ENCODE measurements at regions not wholly inside any gene's neighbourhood (a gene's known extent, or its start where the extent isn't known, plus 50 kb on each side); places are given as distances from the start of the nearest gene placed in this dataset.

DNA sequence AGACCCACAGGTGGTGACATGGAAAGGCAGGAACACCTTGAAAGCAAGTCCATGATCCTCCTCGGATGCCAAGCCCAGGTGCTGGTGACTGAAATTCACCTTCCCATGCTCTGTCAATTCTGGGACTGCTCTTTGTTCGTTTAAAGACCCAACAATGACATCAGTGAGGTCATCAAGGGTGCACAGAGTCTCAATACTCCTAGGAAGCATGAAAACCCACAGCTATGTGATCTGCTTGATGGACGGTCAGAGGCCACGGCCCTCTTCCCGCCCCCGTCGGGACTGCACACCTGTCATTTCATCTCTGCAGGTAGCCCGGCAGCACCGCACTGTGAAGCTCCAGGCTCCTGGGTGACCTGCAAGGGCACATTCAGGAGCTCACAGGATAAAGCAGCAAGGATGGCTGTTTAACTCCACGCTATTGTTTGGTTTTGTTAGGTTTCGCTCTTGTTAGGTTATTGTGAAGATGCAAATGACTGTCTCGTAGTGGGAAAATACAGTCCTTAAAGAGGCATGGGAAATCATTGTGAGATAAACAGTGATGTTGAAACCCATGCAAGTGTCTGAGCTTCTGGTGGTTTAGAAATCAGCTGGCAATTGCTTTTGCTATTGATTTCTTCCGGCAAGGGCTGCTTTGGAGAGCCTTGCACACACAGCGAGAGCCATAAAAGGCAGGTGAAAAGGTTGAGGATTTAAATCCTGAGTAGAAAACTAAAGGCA lies 124.8 kb upstream of the AJAP1 start:
- DNase-seq (ENCODE audit: low read depth) = no peak

DNA sequence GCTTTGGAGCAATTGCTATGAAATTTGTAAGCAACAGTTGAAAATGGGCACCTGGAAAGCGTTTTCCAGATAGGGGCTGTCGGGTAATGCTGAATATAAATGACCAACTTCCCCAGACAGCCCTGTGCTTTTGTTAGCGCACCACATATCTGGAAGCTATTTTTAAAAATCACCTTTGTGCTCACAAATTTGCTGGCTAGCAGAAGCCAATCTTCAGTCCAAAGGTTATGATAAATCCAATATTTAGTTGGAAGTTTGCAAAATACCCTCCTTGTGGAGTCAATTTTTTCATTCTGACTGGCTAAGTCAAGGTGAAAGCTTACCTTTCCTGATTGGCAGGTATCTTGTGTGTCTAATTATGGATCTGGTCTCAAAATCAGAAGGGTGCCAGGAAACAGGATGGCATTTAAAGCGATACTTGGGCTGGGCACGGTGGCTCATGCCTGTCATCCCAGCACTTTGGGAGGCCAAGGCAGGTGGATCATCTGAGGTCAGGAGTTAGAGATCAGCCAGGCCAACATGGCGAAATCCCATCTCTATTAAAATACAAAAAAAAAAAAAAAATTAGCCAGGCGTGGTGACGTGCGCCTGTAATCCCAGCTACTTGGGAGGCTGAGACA lies 124.1 kb upstream of the AJAP1 start:
- DNase-seq (ENCODE audit: low read depth) = no peak

DNA sequence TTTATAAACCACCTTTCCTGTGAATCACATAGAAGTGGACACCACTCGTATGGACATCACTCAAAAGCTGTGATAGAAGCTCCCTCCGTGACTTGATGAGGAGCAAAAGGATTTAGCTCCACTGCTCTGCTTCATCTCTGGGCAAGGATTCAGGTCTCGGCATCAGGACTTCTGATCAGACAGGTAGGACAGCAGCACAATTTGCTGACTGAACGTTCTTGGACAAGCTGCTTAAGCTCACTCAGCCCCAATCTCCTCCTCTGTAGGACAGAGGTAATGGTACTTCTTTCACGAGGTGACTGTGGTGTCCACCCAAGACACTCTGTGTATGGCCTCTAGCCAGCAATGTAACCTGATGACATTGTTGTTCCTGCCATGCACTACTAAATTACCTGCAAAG lies 122.6 kb upstream of the AJAP1 start:
- no peak for DNase-seq (ENCODE audit: low read depth)

DNA sequence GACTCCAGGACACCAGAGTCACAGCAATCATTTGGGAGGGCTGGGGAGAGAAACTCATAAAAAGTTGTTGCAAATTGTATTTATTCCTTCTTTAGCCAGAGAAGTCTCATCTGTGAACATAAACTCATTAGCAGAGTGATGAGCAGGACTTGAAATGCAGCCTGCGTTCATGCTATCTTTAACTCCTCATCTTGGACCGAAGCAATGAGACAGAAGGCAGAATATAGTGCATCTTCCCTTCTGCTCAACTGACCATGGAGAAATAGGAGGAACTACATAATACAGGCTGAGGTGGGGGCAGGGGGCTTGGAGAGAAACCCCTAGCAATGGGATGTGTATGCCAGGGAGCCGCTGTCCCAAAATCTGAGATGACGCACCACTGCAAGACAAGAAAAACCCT lies 121.8 kb upstream of the AJAP1 start:
- no peak for DNase-seq (ENCODE audit: low read depth)

DNA sequence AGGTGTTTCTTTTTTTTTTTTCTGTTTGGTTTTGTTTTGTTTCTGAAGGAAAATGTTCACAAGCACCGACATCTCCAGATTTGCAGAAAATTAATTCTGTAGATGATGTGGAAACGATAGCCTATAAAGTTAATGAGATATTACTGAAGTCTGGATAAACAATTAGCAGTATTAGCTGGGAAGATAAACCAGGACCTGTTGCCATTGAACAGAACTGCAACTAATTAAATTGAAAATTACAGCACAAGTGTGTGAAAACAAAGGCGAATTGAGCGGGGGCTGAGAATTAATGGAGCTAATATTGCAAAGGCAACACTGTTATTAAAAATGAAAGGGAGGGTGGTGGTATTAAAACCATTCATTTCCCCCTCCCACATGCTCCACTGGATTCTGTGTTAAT lies 107.5 kb upstream of the AJAP1 start:
- DNase-seq (ENCODE audit: low read depth) = no peak

GRCh38 chr1:4549930-4550329 lies 104.5 kb upstream of the AJAP1 start:
- DNase-seq (ENCODE audit: low read depth) = no peak

- no peak for DNase-seq (ENCODE audit: low read depth)
Measured at GRCh38 chr1:4550941-4551340, 103.5 kb upstream of the AJAP1 start.

DNA sequence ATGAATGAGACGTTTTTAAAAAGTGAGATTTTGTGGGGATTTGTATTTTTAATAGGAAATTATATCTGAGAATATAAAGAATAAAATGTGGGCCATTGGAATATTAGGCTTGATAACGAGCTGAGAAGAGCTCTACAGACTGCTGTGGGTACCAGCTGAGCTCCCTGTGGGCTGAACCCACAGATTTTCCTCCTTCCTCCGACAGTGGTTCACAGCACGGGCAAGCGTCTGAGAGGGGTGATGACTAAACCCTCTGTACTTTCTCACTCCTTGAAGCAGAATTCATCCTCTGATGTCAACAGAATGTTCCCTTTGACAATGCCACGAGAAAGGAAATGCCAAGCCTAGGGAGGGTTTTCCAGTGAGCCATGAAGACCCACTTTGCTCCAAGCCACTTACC lies 102.7 kb upstream of the AJAP1 start:
- no peak for DNase-seq (ENCODE audit: low read depth)

- DNase-seq (ENCODE audit: low read depth) = no peak
Measured at GRCh38 chr1:4553761-4554160, 100.6 kb upstream of the AJAP1 start.

DNA sequence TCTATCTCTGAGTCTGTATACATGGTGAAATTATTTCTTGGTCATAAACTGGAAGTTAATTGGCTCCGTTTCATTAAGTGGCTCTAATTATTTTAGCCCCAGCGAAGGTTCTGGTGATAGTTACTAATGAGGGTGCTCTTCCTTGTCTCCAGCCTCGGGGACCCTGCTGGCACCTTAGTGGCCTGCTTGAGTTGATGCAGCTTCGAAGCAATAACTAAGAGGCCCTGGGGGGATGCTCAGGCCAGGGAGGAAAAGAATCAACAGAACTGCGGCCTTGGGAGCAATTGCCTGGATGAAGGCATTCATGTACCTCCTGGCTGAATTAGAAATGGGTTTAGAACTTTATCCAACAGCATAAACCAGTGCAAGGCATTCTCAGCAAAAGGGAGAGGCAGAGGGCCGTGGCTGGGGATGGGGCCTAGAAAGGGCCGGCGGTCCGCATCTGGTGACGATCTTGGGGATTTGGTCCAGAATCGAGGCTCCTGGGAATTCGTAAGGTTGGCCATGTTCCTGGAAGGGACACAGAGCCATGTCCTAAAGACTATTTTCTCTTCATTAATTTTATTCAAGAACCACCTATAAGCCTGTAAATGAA lies 100.0 kb upstream of the AJAP1 start:
- DNase-seq (ENCODE audit: low read depth) = no peak

- DNase-seq (ENCODE audit: low read depth) = no peak
Measured at GRCh38 chr1:4557949-4558348, 96.5 kb upstream of the AJAP1 start.

- DNase-seq (ENCODE audit: low read depth) = no peak
Measured at GRCh38 chr1:4561205-4561604, 93.2 kb upstream of the AJAP1 start.

DNA sequence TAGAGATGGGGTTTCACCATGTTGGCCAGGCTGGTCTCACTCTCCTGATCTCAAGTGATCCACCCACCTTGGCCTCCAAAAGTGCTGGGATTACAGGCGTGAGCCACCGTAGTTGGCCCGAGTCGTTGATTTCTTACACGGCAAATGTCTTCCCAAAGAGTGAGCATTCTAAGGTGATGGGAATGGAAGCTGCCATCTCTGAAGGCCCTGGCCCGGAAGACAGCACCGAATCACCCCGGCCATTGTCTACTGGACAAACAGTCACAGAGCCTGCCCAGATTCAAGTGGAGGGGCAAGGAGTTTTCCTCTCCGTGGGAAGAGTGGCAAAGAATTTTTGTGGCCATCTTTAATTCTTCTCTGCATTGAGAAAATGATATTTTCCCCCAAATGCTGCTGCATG lies 92.1 kb upstream of the AJAP1 start:
- DNase-seq (ENCODE audit: low read depth) = no peak

DNA sequence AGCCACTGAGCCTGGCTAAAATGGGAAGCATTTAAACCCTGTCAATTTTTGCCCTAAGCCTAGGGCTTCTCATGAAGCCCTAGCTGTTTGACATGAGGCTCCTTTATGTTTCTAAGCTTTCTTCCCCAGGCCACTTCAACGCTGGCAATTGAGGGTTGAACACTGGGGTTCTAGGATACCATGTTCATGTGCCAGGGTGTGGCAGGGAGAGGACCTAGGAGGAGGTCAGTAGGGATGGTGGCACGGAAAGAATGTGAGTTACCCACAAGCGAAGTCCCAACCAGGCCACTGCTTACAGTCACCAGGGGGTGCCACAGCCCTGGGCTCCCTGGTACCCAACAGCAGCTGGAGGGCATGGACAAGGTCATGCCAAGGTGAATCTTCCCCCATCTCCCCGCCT lies 90.8 kb upstream of the AJAP1 start:
- DNase-seq (ENCODE audit: low read depth) = no peak

DNA sequence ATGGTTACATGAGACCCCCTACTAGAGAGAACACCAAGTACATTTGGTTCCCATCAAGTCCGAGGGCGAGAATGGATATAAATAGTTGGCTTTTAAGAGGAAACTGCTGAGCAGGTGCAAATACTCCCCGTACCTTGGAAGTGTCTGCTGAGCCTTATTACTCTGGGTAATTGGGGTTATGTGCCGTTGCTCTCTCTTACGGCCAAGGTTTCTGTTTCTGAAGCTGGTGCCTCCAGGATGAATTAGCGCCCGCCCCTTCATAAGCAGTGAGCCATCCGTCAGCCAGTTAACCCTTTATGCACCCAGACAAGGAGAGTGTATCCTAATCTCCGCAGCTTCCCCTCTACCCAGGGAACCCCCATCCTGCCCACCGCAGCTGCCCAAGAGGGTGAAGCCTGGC lies 90.4 kb upstream of the AJAP1 start:
- no peak for DNase-seq (ENCODE audit: low read depth)

GRCh38 chr1:4565166-4565565 lies 89.2 kb upstream of the AJAP1 start:
- DNase-seq (ENCODE audit: low read depth) = no peak

- DNase-seq (ENCODE audit: low read depth) = no peak
Measured at GRCh38 chr1:4565801-4566449, 88.5 kb upstream of the AJAP1 start.

GRCh38 chr1:4571263-4571662 lies 83.1 kb upstream of the AJAP1 start:
- no peak for DNase-seq (ENCODE audit: low read depth)

GRCh38 chr1:4573526-4573925 lies 80.9 kb upstream of the AJAP1 start:
- no peak for DNase-seq (ENCODE audit: low read depth)

GRCh38 chr1:4581807-4582206 lies 72.6 kb upstream of the AJAP1 start:
- no peak for DNase-seq (ENCODE audit: low read depth)

DNA sequence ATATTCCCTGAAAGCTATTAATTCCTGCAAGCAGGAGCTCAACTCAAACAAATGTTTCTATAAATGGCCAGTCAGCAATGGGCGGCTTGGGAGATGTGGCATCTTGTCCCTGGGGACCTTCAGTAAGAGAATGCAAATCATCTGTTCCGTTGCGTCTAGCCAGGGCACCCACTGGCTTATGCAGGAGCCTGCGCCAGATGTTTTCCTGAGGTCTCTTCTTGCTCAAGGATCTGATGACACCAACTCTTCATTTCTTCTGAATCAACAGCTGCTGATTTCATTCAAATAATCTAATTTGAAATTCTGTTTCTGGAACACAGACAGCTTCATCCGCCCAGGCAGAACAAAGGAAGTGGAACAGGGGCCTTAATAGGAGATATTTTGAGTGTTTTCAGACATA lies 70.0 kb upstream of the AJAP1 start:
- no peak for DNase-seq (ENCODE audit: low read depth)

- DNase-seq (ENCODE audit: low read depth) = peak; percentile 24
Measured at GRCh38 chr1:4585216-4585615, 69.2 kb upstream of the AJAP1 start.

DNA sequence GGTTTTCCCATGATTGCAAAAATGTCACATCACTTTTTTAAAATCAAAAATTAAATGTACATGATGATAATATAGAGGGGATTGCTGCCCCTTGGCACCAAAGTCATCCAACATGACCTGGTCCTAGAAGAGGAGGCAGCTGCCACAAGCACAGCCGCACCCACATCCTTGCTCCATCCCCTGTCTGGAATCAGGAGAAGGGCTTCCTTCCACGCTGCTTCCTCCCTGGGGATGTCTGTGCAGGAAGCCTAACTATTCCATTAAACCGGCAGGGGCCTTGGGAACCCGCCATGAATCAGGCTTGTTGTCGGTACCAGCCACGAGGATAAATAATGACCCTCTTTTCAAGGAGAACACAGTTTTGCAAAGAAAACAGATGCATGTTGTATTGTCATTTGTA lies 68.7 kb upstream of the AJAP1 start:
- DNase-seq (ENCODE audit: low read depth) = no peak
